SK-N-SH (cell line): ENCODE measurements at regions not wholly inside any gene's neighbourhood (a gene's known extent, or its start where the extent isn't known, plus 50 kb on each side); places are given as distances from the start of the nearest gene placed in this dataset.

Experiments used
- CTCF ChIA-PET: fragments of 300-600, 350-600 bp; formaldehyde crosslinking; extraction: SDS; loops from one replicate; lab custom pipeline; 2021; lab: Yijun Ruan, JAX
- POLR2A ChIA-PET: fragments of 350-600 bp; sonication (Branson Sonifier 250); formaldehyde crosslinking; extraction: SDS; loops from one replicate; lab custom pipeline; 2020; ENCODE audit warnings: antibody characterized with exemption, inconsistent platforms; lab: Yijun Ruan, JAX
- DNase-seq: peaks from one replicate; pipeline ENCODE4 v3.0.0; 2012
- H2AFZ ChIP-seq: fragments of 200-600 bp; sonication (generic); 2 replicates; pipeline ENCODE4 v1.8.1; 2016; ENCODE audit warnings: antibody characterized with exemption, mild to moderate bottlenecking, low read depth
- H3F3A ChIP-seq: fragments of 200-600 bp; sonication (generic); replicated peaks from 2 replicates; pipeline ENCODE3; 2016; ENCODE audit warnings: antibody characterized with exemption, mild to moderate bottlenecking; ENCODE audit not compliant: insufficient read depth
- H3K27ac ChIP-seq, 2 experiments: fragments of 200-500 bp in 1 of 2; fragments of 200-600 bp in 1 of 2; sonication (Bioruptor generic) in 1 of 2; sonication (generic), shearing (Covaris generic) in 1 of 2; 2 replicates each; pipeline versions ENCODE4 v1.5.1 to v1.6.1; 2014 to 2016; ENCODE audit warnings: low read depth in 2 of 2, inconsistent platforms in 1 of 2, low read length in 1 of 2, mild to moderate bottlenecking in 1 of 2, mixed read lengths in 1 of 2
- H3K27me3 ChIP-seq: fragments of 200-600 bp; sonication (generic), shearing (Covaris generic); 2 replicates; pipeline ENCODE4 v1.6.1; 2016; ENCODE audit warnings: mixed run types; ENCODE audit not compliant: insufficient read depth
- H3K36me3 ChIP-seq, 2 experiments: fragments of 200-500 bp in 1 of 2; fragments of 200-600 bp in 1 of 2; sonication (Bioruptor generic) in 1 of 2; sonication (generic) in 1 of 2; replicated peaks in 1 of 2; 2 replicates each; pipeline versions ENCODE3 to v1.5.1; 2014 to 2016; ENCODE audit warnings: low read length in 1 of 2, mild to moderate bottlenecking in 1 of 2; ENCODE audit not compliant: insufficient read depth in 2 of 2, control insufficient read depth in 1 of 2
- H3K4me1 ChIP-seq, 2 experiments: fragments of 200-500 bp in 1 of 2; fragments of 200-600 bp in 1 of 2; sonication (Bioruptor generic) in 1 of 2; sonication (generic), shearing (Covaris generic) in 1 of 2; 2 replicates each; pipeline versions ENCODE4 v1.5.1 to v1.6.1; 2014 to 2016; ENCODE audit warnings: low read depth in 1 of 2, low read length in 1 of 2, mixed run types in 1 of 2; ENCODE audit not compliant: insufficient read depth in 2 of 2, control insufficient read depth in 1 of 2
- H3K4me2 ChIP-seq: fragments of 200-600 bp; sonication (generic), shearing (Covaris generic); 2 replicates; pipeline ENCODE4 v1.6.1; 2017; ENCODE audit warnings: mixed run types
- H3K4me3 ChIP-seq, 2 experiments: fragments of 200-500 bp in 1 of 2; fragments of 200-600 bp in 1 of 2; sonication (Bioruptor generic) in 1 of 2; sonication (generic), shearing (Covaris generic) in 1 of 2; 2 replicates each; pipeline versions ENCODE4 v1.5.1 to v1.8.1; 2014 to 2016; ENCODE audit warnings: low read depth in 2 of 2, inconsistent platforms in 1 of 2, low read length in 1 of 2, mild to moderate bottlenecking in 1 of 2, mixed read lengths in 1 of 2, moderate library complexity in 1 of 2
- H3K79me2 ChIP-seq: fragments of 200-600 bp; sonication (generic); 2 replicates; pipeline ENCODE4 v1.8.1; 2017; ENCODE audit warnings: mild to moderate bottlenecking; ENCODE audit not compliant: insufficient read depth
- H3K9ac ChIP-seq: fragments of 200-600 bp; sonication (generic); 2 replicates; pipeline ENCODE4 v1.6.1; 2017; ENCODE audit warnings: mixed run types
- H3K9me2 ChIP-seq: fragments of 200-600 bp; sonication (generic); 2 replicates; pipeline ENCODE4 v1.6.1; 2017; ENCODE audit warnings: mixed run types
- H3K9me3 ChIP-seq: fragments of 200-600 bp; sonication (generic); 2 replicates; pipeline ENCODE4 v1.6.1; 2017; ENCODE audit warnings: mixed run types, mild to moderate bottlenecking, moderate library complexity
- H4K20me1 ChIP-seq: fragments of 200-600 bp; sonication (generic); 2 replicates; pipeline ENCODE4 v1.6.1; 2017; ENCODE audit warnings: mild to moderate bottlenecking, mixed run types; ENCODE audit not compliant: insufficient read depth
- CHD2 ChIP-seq: fragments of 150-350 bp; IDR thresholded peaks from 2 replicates; pipeline ENCODE4 v1.6.1; 2018; ENCODE audit warnings: low read length; ENCODE audit not compliant: partially characterized antibody
- ELF1 ChIP-seq: IDR thresholded peaks from 2 replicates; pipeline ENCODE4 v1.4.0; 2012
- EP300 ChIP-seq, 2 experiments: IDR thresholded peaks; 2 replicates each; pipeline versions ENCODE4 v1.4.0 to v1.6.1; 2012; ENCODE audit warnings: borderline replicate concordance in 1 of 2, low read depth in 1 of 2, low read length in 1 of 2
- FOXM1 ChIP-seq: IDR thresholded peaks from 2 replicates; pipeline ENCODE4 v1.4.0; 2012; ENCODE audit warnings: low read depth, mild to moderate bottlenecking
- GABPA ChIP-seq: IDR thresholded peaks from 2 replicates; pipeline ENCODE4 v1.4.0; 2012; ENCODE audit warnings: low read depth, mild to moderate bottlenecking
- GATA2 ChIP-seq: sonication (generic); formaldehyde crosslinking; IDR thresholded peaks from 2 replicates; pipeline ENCODE4 v1.5.0; 2020; ENCODE audit warnings: mild to moderate bottlenecking, missing genetic modification reagents
- JUND ChIP-seq: IDR thresholded peaks from 2 replicates; pipeline ENCODE4 v1.4.0; 2012
- MEF2A ChIP-seq: IDR thresholded peaks from 2 replicates; pipeline ENCODE4 v1.4.0; 2012; ENCODE audit warnings: low read depth, borderline replicate concordance
- MXI1 ChIP-seq: IDR thresholded peaks from 2 replicates; pipeline ENCODE4 v1.6.1; 2012; ENCODE audit warnings: mild to moderate bottlenecking, low read depth, low read length, improper control_type of control experiment
- NFIC ChIP-seq: IDR thresholded peaks from 2 replicates; pipeline ENCODE4 v1.4.0; 2012; ENCODE audit warnings: borderline replicate concordance
- NRF1 ChIP-seq: IDR thresholded peaks from 2 replicates; pipeline ENCODE4 v1.6.1; 2012; ENCODE audit warnings: low read depth, mild to moderate bottlenecking, low read length
- RAD21 ChIP-seq: IDR thresholded peaks from 2 replicates; pipeline ENCODE4 v1.6.1; 2012; ENCODE audit warnings: mild to moderate bottlenecking, low read length
- RCOR1 ChIP-seq: fragments of 150-350 bp; IDR thresholded peaks from 2 replicates; pipeline ENCODE4 v1.6.1; 2017; ENCODE audit warnings: antibody characterized with exemption, low read length
- RXRA ChIP-seq: IDR thresholded peaks from 2 replicates; pipeline ENCODE4 v1.4.0; 2012; ENCODE audit warnings: low read depth, mild to moderate bottlenecking, borderline replicate concordance
- SIN3A ChIP-seq: IDR thresholded peaks from 2 replicates; pipeline ENCODE4 v1.6.1; 2012; ENCODE audit warnings: low read depth, mild to moderate bottlenecking, low read length, moderate library complexity, borderline replicate concordance
- SMC3 ChIP-seq: IDR thresholded peaks from 2 replicates; pipeline ENCODE4 v1.6.1; 2012; ENCODE audit warnings: low read depth, low read length, improper control_type of control experiment
- TAF1 ChIP-seq: IDR thresholded peaks from 2 replicates; pipeline ENCODE4 v1.6.1; 2012; ENCODE audit warnings: low read depth, mild to moderate bottlenecking, low read length, moderate library complexity, borderline replicate concordance
- YY1 ChIP-seq: IDR thresholded peaks from 2 replicates; pipeline ENCODE4 v1.4.0; 2012; ENCODE audit warnings: low read depth, mild to moderate bottlenecking
- WGBS: methylation state at CpG from one replicate; pipeline ENCODE4 v1.1.6; 2017; ENCODE audit warnings: low lambda C conversion rate; 5-methylcytosine and 5-hydroxymethylcytosine counted together
- TF ChIP-seq, protein P1 (sequence below): fragments of 150-350 bp; IDR thresholded peaks from 2 replicates; pipeline ENCODE4 v1.6.1; 2016; ENCODE audit warnings: mild to moderate bottlenecking, low read depth, low read length
- TF ChIP-seq, protein P2 (sequence below): fragments of 200-600 bp; sonication (generic); IDR thresholded peaks from 2 replicates; pipeline ENCODE4 v1.6.1; 2017; ENCODE audit warnings: antibody characterized with exemption, mild to moderate bottlenecking, moderate library complexity
- TF ChIP-seq, protein P3 (sequence below): fragments of 150-350 bp; IDR thresholded peaks from 2 replicates; pipeline ENCODE4 v1.6.1; 2017; ENCODE audit warnings: antibody characterized with exemption, low read length, low read depth, borderline replicate concordance
- TF ChIP-seq, protein P4 (sequence below): IDR thresholded peaks from 2 replicates; pipeline ENCODE4 v1.4.0; 2012; ENCODE audit warnings: low read depth, borderline replicate concordance

DNA sequence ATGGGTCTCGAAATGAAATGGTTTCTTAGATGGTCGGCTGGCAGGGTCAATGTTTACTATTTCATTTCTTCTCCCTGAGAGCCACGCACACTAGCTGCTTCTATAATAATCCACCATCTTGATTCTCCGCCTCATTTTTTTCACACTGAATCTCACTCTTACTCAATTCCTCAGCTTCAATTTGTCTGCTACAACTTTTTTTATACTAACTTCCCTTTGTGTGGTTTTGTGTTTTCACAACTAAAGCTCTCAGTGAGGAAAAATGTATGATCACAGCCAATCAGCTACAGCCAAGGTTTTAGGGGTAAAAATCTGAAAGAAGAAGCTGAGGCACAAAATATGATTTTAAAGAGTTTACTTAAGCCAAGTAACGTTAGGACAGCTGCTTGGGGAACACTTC is 1309.4 kb downstream of the EPHA7 start:
- Histone ChIP-seq H3K79me2 (no peaks in the 10 kb centered on the region), H4K20me1 (no peaks in the 10 kb centered on the region), H3K27me3 (no peaks in the 10 kb centered on the region), H3K4me2 (no peak overlapping the region), H3K9ac (no peak overlapping the region), H2AFZ (no peak overlapping the region), H3K9me3 (no peaks in the 10 kb centered on the region), H3K4me3 (no peak overlapping the region), H3K36me3 (no peaks in the 10 kb centered on the region), H3K27ac (no peak overlapping the region), H3K9me2 (no peaks in the 10 kb centered on the region), H3F3A (no peaks in the 10 kb centered on the region), H3K4me1 (no peaks in the 10 kb centered on the region)
- DNase-seq = no peak
- 18% methylated on average over 5 of the region's 5 CpGs for WGBS
- TF ChIP-seq MXI1 (no peak), GABPA (no peak), SMC3 (no peak), ELF1 (no peak), YY1 (no peak), TAF1 (no peak), MEF2A (no peak), GATA2 (CRISPR knock-in tag) (no peak), RCOR1 (no peak), NFIC (no peak), RXRA (no peak), SIN3A (no peak), NRF1 (no peak)
- TF ChIP-seq, protein P1, sequence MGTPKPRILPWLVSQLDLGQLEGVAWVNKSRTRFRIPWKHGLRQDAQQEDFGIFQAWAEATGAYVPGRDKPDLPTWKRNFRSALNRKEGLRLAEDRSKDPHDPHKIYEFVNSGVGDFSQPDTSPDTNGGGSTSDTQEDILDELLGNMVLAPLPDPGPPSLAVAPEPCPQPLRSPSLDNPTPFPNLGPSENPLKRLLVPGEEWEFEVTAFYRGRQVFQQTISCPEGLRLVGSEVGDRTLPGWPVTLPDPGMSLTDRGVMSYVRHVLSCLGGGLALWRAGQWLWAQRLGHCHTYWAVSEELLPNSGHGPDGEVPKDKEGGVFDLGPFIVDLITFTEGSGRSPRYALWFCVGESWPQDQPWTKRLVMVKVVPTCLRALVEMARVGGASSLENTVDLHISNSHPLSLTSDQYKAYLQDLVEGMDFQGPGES = no peak
- TF ChIP-seq, protein P2, sequence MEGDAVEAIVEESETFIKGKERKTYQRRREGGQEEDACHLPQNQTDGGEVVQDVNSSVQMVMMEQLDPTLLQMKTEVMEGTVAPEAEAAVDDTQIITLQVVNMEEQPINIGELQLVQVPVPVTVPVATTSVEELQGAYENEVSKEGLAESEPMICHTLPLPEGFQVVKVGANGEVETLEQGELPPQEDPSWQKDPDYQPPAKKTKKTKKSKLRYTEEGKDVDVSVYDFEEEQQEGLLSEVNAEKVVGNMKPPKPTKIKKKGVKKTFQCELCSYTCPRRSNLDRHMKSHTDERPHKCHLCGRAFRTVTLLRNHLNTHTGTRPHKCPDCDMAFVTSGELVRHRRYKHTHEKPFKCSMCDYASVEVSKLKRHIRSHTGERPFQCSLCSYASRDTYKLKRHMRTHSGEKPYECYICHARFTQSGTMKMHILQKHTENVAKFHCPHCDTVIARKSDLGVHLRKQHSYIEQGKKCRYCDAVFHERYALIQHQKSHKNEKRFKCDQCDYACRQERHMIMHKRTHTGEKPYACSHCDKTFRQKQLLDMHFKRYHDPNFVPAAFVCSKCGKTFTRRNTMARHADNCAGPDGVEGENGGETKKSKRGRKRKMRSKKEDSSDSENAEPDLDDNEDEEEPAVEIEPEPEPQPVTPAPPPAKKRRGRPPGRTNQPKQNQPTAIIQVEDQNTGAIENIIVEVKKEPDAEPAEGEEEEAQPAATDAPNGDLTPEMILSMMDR = no peak
- TF ChIP-seq, protein P3, sequence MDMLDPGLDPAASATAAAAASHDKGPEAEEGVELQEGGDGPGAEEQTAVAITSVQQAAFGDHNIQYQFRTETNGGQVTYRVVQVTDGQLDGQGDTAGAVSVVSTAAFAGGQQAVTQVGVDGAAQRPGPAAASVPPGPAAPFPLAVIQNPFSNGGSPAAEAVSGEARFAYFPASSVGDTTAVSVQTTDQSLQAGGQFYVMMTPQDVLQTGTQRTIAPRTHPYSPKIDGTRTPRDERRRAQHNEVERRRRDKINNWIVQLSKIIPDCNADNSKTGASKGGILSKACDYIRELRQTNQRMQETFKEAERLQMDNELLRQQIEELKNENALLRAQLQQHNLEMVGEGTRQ = no peak
- ChIA-PET CTCF (interaction anchor here (0.8 to 2.4 kb wide), 2 partner anchors 11 to 12 kb away, joined by 3 to 10 read pairs; no protein-coding TSS in a partner anchor), POLR2A (no interaction called here)

DNA sequence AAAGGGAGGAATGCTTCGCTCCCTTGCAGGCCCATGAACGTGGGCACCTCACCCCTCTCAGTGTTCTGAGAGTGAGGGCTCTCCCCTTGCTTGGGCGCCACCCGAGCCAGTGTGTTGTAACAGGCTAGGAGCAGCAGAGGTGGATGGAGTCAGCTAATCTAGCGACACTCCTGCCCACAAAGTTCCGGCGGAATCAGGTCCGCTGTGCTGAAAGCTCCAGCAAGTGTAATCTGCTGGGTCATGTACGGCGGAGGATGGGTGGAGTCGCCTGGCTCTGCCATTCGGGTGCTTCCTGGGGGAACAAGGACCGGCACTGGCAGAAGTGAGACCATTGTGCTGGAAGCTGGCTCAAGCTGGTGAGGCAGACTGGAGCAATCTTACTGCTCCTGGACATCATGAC is 1310.1 kb downstream of the EPHA7 start:
- Histone ChIP-seq H3K9me2 (no peaks in the 10 kb centered on the region), H3K4me2 (no peak overlapping the region), H3K4me1 (no peaks in the 10 kb centered on the region), H3F3A (no peaks in the 10 kb centered on the region), H2AFZ (no peak overlapping the region), H3K79me2 (no peaks in the 10 kb centered on the region), H3K27ac (no peak overlapping the region), H3K9me3 (no peaks in the 10 kb centered on the region), H3K27me3 (no peaks in the 10 kb centered on the region), H4K20me1 (no peaks in the 10 kb centered on the region), H3K4me3 (no peak overlapping the region), H3K36me3 (no peaks in the 10 kb centered on the region), H3K9ac (no peak overlapping the region)
- 61% methylated on average over 13 of the region's 13 CpGs for WGBS
- CTCF ChIA-PET = interaction anchor here (0.8 to 2.4 kb wide), 2 partner anchors 10 to 13 kb away, joined by 3 to 10 read pairs; no protein-coding TSS in a partner anchor
- no peak for DNase-seq
- POLR2A ChIA-PET = no interaction called here
- TF ChIP-seq RAD21 (no peak), RCOR1 (no peak), SIN3A (no peak), NFIC (no peak), CHD2 (no peak), JUND (no peak), FOXM1 (no peak), EP300 (IDR thresholded peaks at IDR 0.05; ENCODE audit: borderline replicate concordance in 1 of 2, low read depth in 1 of 2, low read length in 1 of 2) (no peak)
- TF ChIP-seq, protein P3 = no peak
- TF ChIP-seq, protein P4, sequence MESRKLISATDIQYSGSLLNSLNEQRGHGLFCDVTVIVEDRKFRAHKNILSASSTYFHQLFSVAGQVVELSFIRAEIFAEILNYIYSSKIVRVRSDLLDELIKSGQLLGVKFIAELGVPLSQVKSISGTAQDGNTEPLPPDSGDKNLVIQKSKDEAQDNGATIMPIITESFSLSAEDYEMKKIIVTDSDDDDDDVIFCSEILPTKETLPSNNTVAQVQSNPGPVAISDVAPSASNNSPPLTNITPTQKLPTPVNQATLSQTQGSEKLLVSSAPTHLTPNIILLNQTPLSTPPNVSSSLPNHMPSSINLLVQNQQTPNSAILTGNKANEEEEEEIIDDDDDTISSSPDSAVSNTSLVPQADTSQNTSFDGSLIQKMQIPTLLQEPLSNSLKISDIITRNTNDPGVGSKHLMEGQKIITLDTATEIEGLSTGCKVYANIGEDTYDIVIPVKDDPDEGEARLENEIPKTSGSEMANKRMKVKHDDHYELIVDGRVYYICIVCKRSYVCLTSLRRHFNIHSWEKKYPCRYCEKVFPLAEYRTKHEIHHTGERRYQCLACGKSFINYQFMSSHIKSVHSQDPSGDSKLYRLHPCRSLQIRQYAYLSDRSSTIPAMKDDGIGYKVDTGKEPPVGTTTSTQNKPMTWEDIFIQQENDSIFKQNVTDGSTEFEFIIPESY = no peak
